Smooth muscle cell (in vitro differentiated cells): ENCODE measurements at regions not wholly inside any gene's neighbourhood (a gene's known extent, or its start where the extent isn't known, plus 50 kb on each side); places are given as distances from the start of the nearest gene placed in this dataset.
"Not testable (repeated sequence)": the region's sequence is repeated elsewhere in the genome, so short reads cannot be mapped to it uniquely, and the experiment has no call there.

ENCODE experiments used
- DNase-seq: peaks from one replicate; lab custom pipeline; 2025; ENCODE audit not compliant: unreplicated experiment; lab: John Stamatoyannopoulos, UW
- H2AFZ ChIP-seq: fragments of 200-600 bp; sonication (generic); 2 replicates; pipeline ENCODE4 v1.6.0; 2016; ENCODE audit warnings: antibody characterized with exemption, low read depth, mild to moderate bottlenecking
- H3F3A ChIP-seq: fragments of 200-600 bp; sonication (generic); 2 replicates; pipeline ENCODE4 v1.6.0; 2017; ENCODE audit warnings: antibody characterized with exemption, low read depth
- H3K27ac ChIP-seq: fragments of 200-600 bp; sonication (generic); 2 replicates; pipeline ENCODE4 v1.5.1; 2016; ENCODE audit warnings: low read depth, mild to moderate bottlenecking
- H3K27me3 ChIP-seq: fragments of 200-600 bp; sonication (generic); 2 replicates; pipeline ENCODE4 v1.6.1; 2016; ENCODE audit warnings: low read depth, mild to moderate bottlenecking
- H3K36me3 ChIP-seq: fragments of 200-600 bp; sonication (generic); 2 replicates; pipeline ENCODE4 v1.5.1; 2016; ENCODE audit warnings: low read depth
- H3K4me1 ChIP-seq: fragments of 200-600 bp; sonication (generic); 2 replicates; pipeline ENCODE4 v1.5.1; 2016; ENCODE audit warnings: low read depth
- H3K4me2 ChIP-seq: fragments of 200-600 bp; sonication (generic); 2 replicates; pipeline ENCODE4 v1.6.0; 2016; ENCODE audit warnings: mild to moderate bottlenecking
- H3K4me3 ChIP-seq: fragments of 200-600 bp; sonication (generic); 2 replicates; pipeline ENCODE4 v1.5.1; 2016; ENCODE audit warnings: mild to moderate bottlenecking
- H3K79me2 ChIP-seq: fragments of 200-600 bp; sonication (generic); 2 replicates; pipeline ENCODE4 v1.6.0; 2016; ENCODE audit warnings: low read depth, mild to moderate bottlenecking
- H3K9ac ChIP-seq: fragments of 200-600 bp; sonication (generic); 2 replicates; pipeline ENCODE4 v1.6.0; 2016; ENCODE audit warnings: low read depth
- H3K9me3 ChIP-seq: fragments of 200-600 bp; sonication (generic); replicated peaks from 2 replicates; pipeline ENCODE4 v1.5.1; 2016; ENCODE audit warnings: low read depth
- H4K20me1 ChIP-seq: fragments of 200-600 bp; sonication (generic); 2 replicates; pipeline ENCODE4 v1.6.0; 2016; ENCODE audit warnings: low read depth
- WGBS: methylation state at CpG from one replicate; pipeline ENCODE4 v1.1.7; 2016; ENCODE audit warnings: low lambda C conversion rate; 5-methylcytosine and 5-hydroxymethylcytosine counted together
- TF ChIP-seq, protein P1 (sequence below): fragments of 200-600 bp; sonication (generic); IDR thresholded peaks from 2 replicates; pipeline ENCODE4 v1.5.1; 2017; ENCODE audit warnings: borderline replicate concordance, mild to moderate bottlenecking, antibody characterized with exemption; ENCODE audit not compliant: insufficient read depth, poor library complexity, severe bottlenecking

DNA sequence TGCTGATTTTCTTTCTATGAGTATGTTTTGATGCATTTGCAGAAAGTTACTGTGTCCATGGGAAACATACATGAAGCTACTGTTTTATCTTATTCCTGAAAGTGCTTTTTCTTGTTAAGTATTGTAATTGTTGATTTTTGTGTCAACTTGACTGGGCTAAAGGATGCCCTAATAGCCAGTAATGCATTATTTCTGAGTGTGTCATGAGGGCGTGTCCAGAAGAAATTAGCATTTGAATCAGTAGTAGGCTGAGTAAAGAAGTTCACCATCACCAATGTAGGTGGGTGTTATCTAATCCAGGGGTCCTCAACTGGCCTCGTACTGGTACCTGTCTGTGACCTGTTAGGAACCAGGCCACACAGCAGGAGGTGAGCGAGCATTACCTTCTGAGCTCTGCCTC is 760.2 kb downstream of the PLA2G4A start:
- Histone ChIP-seq H3K27me3 (no peaks in the 10 kb centered on the region), H3K27ac (no peak overlapping the region), H3F3A (no peaks in the 10 kb centered on the region), H3K4me3 (no peak overlapping the region), H2AFZ (no peak overlapping the region), H3K4me1 (no peaks in the 10 kb centered on the region), H3K4me2 (no peak overlapping the region), H4K20me1 (no peaks in the 10 kb centered on the region), H3K79me2 (no peaks in the 10 kb centered on the region), H3K36me3 (no peaks in the 10 kb centered on the region), H3K9me3 (no peaks in the 10 kb centered on the region), H3K9ac (no peak overlapping the region)
- no peak for DNase-seq
- TF ChIP-seq, protein P1, sequence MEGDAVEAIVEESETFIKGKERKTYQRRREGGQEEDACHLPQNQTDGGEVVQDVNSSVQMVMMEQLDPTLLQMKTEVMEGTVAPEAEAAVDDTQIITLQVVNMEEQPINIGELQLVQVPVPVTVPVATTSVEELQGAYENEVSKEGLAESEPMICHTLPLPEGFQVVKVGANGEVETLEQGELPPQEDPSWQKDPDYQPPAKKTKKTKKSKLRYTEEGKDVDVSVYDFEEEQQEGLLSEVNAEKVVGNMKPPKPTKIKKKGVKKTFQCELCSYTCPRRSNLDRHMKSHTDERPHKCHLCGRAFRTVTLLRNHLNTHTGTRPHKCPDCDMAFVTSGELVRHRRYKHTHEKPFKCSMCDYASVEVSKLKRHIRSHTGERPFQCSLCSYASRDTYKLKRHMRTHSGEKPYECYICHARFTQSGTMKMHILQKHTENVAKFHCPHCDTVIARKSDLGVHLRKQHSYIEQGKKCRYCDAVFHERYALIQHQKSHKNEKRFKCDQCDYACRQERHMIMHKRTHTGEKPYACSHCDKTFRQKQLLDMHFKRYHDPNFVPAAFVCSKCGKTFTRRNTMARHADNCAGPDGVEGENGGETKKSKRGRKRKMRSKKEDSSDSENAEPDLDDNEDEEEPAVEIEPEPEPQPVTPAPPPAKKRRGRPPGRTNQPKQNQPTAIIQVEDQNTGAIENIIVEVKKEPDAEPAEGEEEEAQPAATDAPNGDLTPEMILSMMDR, result no peak
- 93% methylated on average over 3 of the region's 3 CpGs for WGBS

DNA sequence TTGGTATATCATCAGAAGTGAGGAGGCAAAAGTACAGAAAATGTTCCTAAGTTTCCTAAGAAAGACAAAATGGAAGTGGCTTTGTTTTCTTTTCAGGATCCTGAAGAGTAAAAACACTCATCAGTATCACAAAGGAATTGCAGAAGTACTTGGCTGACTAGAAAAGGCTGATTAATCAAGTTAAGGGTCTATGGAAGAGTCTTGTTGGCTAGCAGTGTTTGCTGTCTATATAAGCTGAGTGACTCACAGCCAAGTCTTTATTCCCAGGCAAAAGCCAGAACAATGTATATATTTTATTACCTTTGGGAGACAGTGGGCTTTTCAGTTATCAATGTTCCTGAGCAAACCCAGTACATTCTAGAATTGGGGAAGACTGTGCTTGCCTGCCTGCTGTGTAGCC is 777.0 kb downstream of the PLA2G4A start:
- Histone ChIP-seq H3K36me3 (no peaks in the 10 kb centered on the region), H3K4me2 (no peak overlapping the region), H3K4me3 (no peak overlapping the region), H3K9me3 (no peaks in the 10 kb centered on the region), H3K27me3 (no peaks in the 10 kb centered on the region), H3F3A (no peaks in the 10 kb centered on the region), H3K9ac (no peak overlapping the region), H3K27ac (no peak overlapping the region), H2AFZ (peak overlapping the region; percentile 65), H3K79me2 (no peaks in the 10 kb centered on the region), H3K4me1 (peaks cover 3% of the 10 kb centered on the region), H4K20me1 (no peaks in the 10 kb centered on the region)
- TF ChIP-seq, protein P1, result no peak
- no peak for DNase-seq

DNA sequence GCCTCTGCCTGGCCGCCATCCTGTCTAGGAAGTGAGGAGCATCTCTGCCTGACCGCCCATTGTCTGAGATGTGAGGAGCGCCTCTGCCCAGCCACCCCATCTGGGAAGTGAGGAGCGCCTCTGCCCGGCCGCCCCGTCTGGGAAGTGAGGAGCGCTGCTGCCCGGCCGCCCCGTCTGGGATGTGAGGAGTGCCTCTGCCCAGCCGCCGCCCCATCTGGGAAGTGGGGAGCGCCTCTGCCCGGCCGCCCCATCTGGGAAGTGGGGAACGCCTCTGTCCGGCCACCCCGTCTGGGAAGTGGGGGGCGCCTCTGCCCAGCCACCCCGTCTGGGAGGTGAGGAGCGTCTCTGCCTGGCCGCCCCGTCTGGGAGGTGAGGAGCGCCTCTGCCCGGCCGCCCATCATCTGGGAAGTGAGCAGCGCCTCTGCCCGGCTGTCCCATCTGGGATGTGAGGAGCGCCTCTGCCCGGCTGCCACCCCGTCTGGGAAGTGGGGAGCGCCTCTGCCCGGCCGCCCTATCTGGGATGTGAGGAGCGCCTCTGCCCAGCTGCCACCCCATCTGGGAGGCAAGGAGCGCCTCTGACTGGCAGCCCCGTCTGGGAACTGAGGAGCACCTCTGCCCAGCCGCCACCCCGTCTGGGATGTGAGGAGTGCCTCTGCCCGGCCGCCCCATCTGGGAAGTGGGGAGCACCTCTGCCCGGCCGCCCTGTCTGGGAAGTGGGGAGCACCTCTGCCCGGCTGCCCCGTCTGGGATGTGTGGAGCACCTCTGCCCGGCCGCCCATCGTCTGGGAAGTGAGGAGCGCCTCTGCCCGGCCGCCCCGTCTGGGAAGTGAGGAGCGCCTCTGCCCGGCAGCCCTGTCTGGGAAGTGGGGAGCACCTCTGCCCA is 787.3 kb downstream of the PLA2G4A start:
- not testable (repeated sequence) for H3K9me3 ChIP-seq
- 97% methylated on average over 48 of the region's 55 CpGs for WGBS

DNA sequence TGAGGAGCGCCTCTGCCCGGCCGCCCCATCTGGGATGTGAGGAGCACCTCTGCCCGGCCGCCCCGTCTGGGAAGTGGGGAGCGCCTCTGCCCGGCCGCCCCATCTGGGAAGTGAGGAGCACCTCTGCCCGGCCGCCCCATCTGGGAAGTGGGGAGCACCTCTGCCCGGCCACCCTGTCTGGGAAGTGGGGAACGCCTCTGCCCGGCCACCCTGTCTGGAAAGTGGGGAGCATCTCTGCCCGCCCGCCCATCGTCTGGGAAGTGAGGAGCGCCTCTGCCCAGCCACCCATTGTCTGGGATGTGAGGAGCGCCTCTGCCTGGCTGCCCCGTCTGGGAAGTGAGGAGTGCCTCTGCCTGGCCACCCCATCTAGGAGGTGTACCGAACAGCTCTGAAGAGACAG is 788.1 kb downstream of the PLA2G4A start:
- WGBS, result 83% methylated on average over 15 of the region's 21 CpGs
- not testable (repeated sequence) for H3K4me2 ChIP-seq, H4K20me1 ChIP-seq, DNase-seq, H3K27ac ChIP-seq, H3F3A ChIP-seq, H2AFZ ChIP-seq, H3K4me3 ChIP-seq, H3K36me3 ChIP-seq, H3K9me3 ChIP-seq, H3K27me3 ChIP-seq, H3K79me2 ChIP-seq, H3K9ac ChIP-seq, H3K4me1 ChIP-seq

More for the DNA sequence above, 787.3 kb downstream of the PLA2G4A start:
- not testable (repeated sequence) for DNase-seq, H3K27me3 ChIP-seq, H4K20me1 ChIP-seq, H3K4me2 ChIP-seq, H3K27ac ChIP-seq, H3K79me2 ChIP-seq, H3K36me3 ChIP-seq, H3K9ac ChIP-seq, H2AFZ ChIP-seq, H3K4me1 ChIP-seq, H3K4me3 ChIP-seq, H3F3A ChIP-seq
